Putamen (tissue), 1 donor: ENCODE measurements at regions not wholly inside any gene's neighbourhood (a gene's known extent, or its start where the extent isn't known, plus 50 kb on each side); places are given as distances from the start of the nearest gene placed in this dataset.

Experiments
- DNase-seq: peaks from one replicate; pipeline ENCODE4 v3.0.0-alpha.2; 2016; ENCODE audit warnings: low spot score

GRCh38 chr18:42268186-42268725 lies 313.2 kb downstream of the PIK3C3 start:
- no peak for DNase-seq

- DNase-seq, result no peak
Measured at GRCh38 chr18:42268798-42269197, 313.8 kb downstream of the PIK3C3 start.

- no peak for DNase-seq
Measured at GRCh38 chr18:42271647-42272414, 316.8 kb downstream of the PIK3C3 start.

GRCh38 chr18:42274488-42275137 lies 319.6 kb downstream of the PIK3C3 start:
- DNase-seq, result no peak

GRCh38 chr18:42275138-42275535 lies 320.1 kb downstream of the PIK3C3 start:
- no peak for DNase-seq

- no peak for DNase-seq
Measured at GRCh38 chr18:42275949-42276730, 321.1 kb downstream of the PIK3C3 start.

- DNase-seq, result no peak
Measured at GRCh38 chr18:42281124-42281523, 326.1 kb downstream of the PIK3C3 start.

GRCh38 chr18:42281851-42282250 lies 326.8 kb downstream of the PIK3C3 start:
- DNase-seq, result no peak

- DNase-seq, result no peak
Measured at GRCh38 chr18:42287047-42287446, 332.0 kb downstream of the PIK3C3 start.

GRCh38 chr18:42288129-42288528 lies 333.1 kb downstream of the PIK3C3 start:
- no peak for DNase-seq

- DNase-seq, result no peak
Measured at GRCh38 chr18:42289526-42289925, 334.5 kb downstream of the PIK3C3 start.

- no peak for DNase-seq
Measured at GRCh38 chr18:42290318-42291307, 335.6 kb downstream of the PIK3C3 start.

GRCh38 chr18:42292654-42293053 lies 337.6 kb downstream of the PIK3C3 start:
- no peak for DNase-seq

GRCh38 chr18:42296192-42296591 lies 341.2 kb downstream of the PIK3C3 start:
- DNase-seq, result no peak

GRCh38 chr18:42296723-42297122 lies 341.7 kb downstream of the PIK3C3 start:
- DNase-seq, result no peak

GRCh38 chr18:42298759-42299675 lies 344.0 kb downstream of the PIK3C3 start:
- DNase-seq, result peak; percentile 89

- no peak for DNase-seq
Measured at GRCh38 chr18:42305869-42306593, 351.0 kb downstream of the PIK3C3 start.

- DNase-seq, result no peak
Measured at GRCh38 chr18:42306594-42306980, 351.6 kb downstream of the PIK3C3 start.

GRCh38 chr18:42310956-42311355 lies 355.9 kb downstream of the PIK3C3 start:
- no peak for DNase-seq

GRCh38 chr18:42326752-42327151 lies 371.7 kb downstream of the PIK3C3 start:
- DNase-seq, result no peak
